ENCODE measurements at regions not wholly inside any gene's neighbourhood (a gene's known extent, or its start where the extent isn't known, plus 50 kb on each side); places are given as distances from the start of the nearest gene placed in this dataset.
"Not testable (repeated sequence)": the region's sequence is repeated elsewhere in the genome, so short reads cannot be mapped to it uniquely, and the experiment has no call there.

DNA sequence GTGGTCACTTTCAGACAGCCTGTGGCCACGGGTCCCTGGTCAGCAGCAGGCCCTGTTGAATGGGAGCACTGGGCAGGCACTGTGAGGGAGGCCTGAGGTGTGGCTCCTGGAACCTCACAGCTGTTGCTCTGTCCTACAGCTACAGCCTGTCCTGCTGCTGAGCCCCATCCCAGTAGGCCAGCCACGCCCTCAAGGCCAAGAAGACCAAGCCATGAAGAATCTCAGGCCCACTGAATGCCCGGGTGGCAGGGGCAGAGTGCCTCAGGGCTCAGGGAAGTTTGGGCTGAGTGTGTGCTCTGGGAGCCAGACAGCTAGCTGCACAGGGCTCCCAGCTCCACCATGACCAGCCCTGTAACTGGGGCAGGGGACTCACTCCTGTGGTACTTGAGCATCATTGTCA is 363.5 kb upstream of the NUPR2 start:
- H3K27me3 ChIP-seq: no peaks in the 10 kb centered on the region
- H3K27ac ChIP-seq: no peak overlapping the region
- TF ChIP-seq POLR2A (IDR thresholded peaks at IDR 0.05): no peak
- TF ChIP-seq, protein P1, sequence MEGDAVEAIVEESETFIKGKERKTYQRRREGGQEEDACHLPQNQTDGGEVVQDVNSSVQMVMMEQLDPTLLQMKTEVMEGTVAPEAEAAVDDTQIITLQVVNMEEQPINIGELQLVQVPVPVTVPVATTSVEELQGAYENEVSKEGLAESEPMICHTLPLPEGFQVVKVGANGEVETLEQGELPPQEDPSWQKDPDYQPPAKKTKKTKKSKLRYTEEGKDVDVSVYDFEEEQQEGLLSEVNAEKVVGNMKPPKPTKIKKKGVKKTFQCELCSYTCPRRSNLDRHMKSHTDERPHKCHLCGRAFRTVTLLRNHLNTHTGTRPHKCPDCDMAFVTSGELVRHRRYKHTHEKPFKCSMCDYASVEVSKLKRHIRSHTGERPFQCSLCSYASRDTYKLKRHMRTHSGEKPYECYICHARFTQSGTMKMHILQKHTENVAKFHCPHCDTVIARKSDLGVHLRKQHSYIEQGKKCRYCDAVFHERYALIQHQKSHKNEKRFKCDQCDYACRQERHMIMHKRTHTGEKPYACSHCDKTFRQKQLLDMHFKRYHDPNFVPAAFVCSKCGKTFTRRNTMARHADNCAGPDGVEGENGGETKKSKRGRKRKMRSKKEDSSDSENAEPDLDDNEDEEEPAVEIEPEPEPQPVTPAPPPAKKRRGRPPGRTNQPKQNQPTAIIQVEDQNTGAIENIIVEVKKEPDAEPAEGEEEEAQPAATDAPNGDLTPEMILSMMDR (IDR thresholded peaks at IDR 0.05): no peak
- no peaks in the 10 kb centered on the region for H3K36me3 ChIP-seq
- DNase-seq: no peak
- H3K4me3 ChIP-seq: no peak overlapping the region
- H3K4me1 ChIP-seq: no peaks in the 10 kb centered on the region
- peaks cover 0 to 61% (median 13%) of the 10 kb centered on the region in 4 donors for H3K9me3 ChIP-seq

DNA sequence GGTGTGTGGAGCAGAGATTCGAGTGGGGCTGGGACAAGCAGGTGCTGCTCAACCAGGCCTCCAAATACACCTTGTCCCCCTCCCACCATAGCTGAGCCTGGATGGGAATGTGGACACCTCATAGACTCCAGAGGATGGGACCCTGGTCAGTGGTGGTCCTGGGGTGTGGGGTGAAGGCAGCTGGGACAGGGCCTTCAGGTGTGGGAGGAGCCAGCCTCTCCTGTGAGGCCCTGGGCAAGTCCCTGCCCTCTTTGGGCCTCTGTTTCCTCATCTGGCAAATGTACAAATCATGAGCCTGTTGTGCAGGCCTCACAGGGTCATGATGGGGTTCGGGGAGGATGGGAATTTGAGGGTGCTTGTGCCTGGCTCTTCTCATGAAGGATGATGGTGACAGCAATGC is 362.9 kb upstream of the NUPR2 start:
- H3K4me3 ChIP-seq: no peak overlapping the region

DNA sequence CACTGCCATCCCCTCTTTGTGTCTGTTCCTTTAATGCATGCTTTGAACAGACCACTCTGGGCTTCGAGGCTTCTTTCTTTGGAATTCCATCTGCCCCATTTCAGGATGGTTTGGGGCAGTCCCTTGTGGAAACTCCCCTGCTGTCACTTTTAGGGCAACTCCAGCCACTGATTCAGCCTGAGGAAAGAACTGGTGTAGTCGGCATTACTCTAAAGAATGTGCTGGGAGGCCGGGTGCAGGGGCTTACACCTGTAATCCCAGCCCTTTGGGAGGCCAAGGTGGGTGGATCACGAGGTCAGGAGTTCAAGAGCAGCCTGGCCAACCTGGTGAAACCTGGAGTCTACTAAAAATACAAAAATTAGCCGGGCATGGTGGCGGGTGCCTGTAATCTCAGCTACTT is 358.1 kb upstream of the NUPR2 start:
- DNase-seq: no peak
- H3K9me3 ChIP-seq: peaks cover 0 to 59% (median 20%) of the 10 kb centered on the region in 4 donors

More for the DNA sequence above, 362.9 kb upstream of the NUPR2 start:
- TF ChIP-seq POLR2A (IDR thresholded peaks at IDR 0.05): no peak
- TF ChIP-seq, protein P1 (IDR thresholded peaks at IDR 0.05): no peak
- Histone ChIP-seq H3K27me3 (no peaks in the 10 kb centered on the region), H3K9me3 (peaks cover 0 to 64% (median 14%) of the 10 kb centered on the region in 4 donors), H3K36me3 (no peaks in the 10 kb centered on the region), H3K4me1 (no peaks in the 10 kb centered on the region), H3K27ac (no peak overlapping the region)
- DNase-seq: no peak

DNA sequence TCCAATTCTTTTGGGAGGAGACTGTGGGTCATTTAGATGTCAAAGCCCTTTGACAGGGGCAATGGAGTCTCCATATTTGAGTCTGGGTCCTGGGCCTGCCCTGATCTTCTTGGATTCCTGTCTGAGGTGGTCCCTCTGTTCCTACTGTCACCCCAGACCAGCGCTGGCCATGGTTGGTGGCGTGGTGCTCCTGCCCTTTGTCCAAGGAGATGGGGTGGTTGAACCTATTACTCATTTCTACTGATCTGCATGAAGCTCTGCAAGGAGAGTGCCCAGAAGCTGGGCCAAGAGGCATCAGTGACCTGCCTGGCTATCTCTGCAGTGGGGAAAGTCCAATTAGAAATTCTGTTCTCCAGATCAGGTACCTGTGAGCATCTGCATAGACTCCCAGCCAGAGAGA is 355.6 kb upstream of the NUPR2 start:
- H3K27ac ChIP-seq: no peak overlapping the region
- TF ChIP-seq, protein P1 (IDR thresholded peaks at IDR 0.05): no peak
- TF ChIP-seq POLR2A (IDR thresholded peaks at IDR 0.05): no peak
- no peaks in the 10 kb centered on the region for H3K27me3 ChIP-seq
- H3K36me3 ChIP-seq: no peaks in the 10 kb centered on the region
- no peak overlapping the region for H3K4me3 ChIP-seq
- peaks cover 0 to 75% (median 22%) of the 10 kb centered on the region in 4 donors for H3K9me3 ChIP-seq
- no peak for DNase-seq
- H3K4me1 ChIP-seq: no peaks in the 10 kb centered on the region

More for the DNA sequence above, 358.1 kb upstream of the NUPR2 start:
- Histone ChIP-seq H3K4me1 (no peaks in the 10 kb centered on the region), H3K27me3 (no peaks in the 10 kb centered on the region), H3K36me3 (no peaks in the 10 kb centered on the region), H3K4me3 (no peak overlapping the region), H3K27ac (no peak overlapping the region)
- TF ChIP-seq, protein P1 (IDR thresholded peaks at IDR 0.05): no peak
- TF ChIP-seq POLR2A (IDR thresholded peaks at IDR 0.05): no peak

DNA sequence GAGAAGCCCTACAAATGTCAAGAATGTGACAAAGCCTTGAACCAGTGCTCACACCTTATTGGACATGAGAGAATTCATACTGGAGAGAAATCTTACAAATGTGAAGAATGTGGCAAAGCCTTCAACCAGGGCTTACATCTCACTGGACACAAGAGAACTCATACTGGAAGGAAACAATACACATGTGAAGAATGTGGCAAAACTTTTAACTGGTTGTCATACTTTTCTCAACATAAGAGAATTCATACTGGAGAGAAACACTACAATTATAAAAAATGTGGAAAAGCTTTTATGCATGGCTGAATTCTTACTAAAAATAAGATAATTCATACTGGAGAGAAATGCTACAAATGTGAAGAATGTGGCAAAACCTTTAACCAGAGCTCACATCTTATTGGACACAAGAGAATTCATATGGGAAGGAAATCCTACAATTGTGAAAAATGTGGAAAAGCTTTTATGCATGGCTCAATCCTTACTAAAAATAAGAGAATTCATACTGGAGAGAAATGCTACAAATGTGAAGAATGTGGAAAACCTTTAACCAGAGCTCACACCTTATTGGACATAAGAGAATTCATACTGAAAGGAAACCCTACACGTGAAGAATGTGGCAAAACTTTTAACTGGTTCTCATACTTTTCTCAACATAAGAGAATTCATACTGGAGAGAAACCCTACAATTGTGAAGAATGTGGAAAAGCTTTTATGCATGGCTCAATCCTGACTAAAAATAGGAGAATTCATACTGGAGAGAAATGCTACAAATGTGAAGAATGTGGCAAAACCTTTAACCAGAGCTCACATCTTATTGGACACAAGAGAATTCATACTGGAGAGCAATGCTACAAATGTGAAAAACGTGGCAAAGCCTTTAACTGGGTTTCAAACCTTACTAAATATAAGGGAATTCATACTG is 350.6 kb upstream of the NUPR2 start:
- H3K9me3 ChIP-seq: peaks cover 0 to 88% (median 21%) of the 10 kb centered on the region in 4 donors
- not testable (repeated sequence) for DNase-seq, H3K36me3 ChIP-seq

DNA sequence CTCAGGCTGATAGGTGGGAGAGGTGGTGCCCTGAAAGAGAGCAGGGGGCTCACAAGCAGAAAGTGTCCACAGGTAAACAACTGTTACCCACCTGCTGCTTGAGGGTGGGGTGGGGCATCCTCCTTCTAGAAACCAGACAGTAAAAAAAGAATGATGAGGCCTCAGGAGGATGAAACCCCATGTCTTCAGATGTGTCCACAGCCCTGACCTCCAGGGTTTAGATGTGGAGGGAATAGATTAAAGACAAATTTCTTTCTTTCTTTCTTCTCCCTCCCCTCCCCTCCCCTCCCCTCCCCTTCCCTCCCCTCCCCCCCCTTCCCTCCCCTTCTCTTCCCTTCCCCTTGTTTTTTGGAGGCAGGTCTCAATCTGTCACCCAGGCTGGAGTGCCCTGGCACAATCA is 333.5 kb upstream of the NUPR2 start:
- Histone ChIP-seq H3K4me1 (no peaks in the 10 kb centered on the region), H3K9me3 (peaks cover 0 to 47% (median 8%) of the 10 kb centered on the region in 4 donors), H3K4me3 (no peak overlapping the region), H3K36me3 (no peaks in the 10 kb centered on the region), H3K27me3 (no peaks in the 10 kb centered on the region), H3K27ac (no peak overlapping the region)
- no peak for DNase-seq
- TF ChIP-seq, protein P1 (IDR thresholded peaks at IDR 0.05): no peak

More for the DNA sequence above, 350.6 kb upstream of the NUPR2 start:
- not testable (repeated sequence) for H3K27ac ChIP-seq, H3K4me1 ChIP-seq, H3K4me3 ChIP-seq, H3K27me3 ChIP-seq

Data from Peyer's patch (tissue), 4 donors.